DND-41 (cell line): ENCODE measurements at regions not wholly inside any gene's neighbourhood (a gene's known extent, or its start where the extent isn't known, plus 50 kb on each side); places are given as distances from the start of the nearest gene placed in this dataset.

Experiments
- EZH2 ChIP-seq: IDR thresholded peaks from 3 replicates; pipeline ENCODE4 v1.6.1; 2012; ENCODE audit warnings: borderline replicate concordance, low read depth, mild to moderate bottlenecking, moderate library complexity, low read length, inconsistent platforms; ENCODE audit not compliant: severe bottlenecking
- TF ChIP-seq, protein P1 (sequence below): IDR thresholded peaks from 2 replicates; pipeline ENCODE4 v1.5.1; 2012; ENCODE audit warnings: borderline replicate concordance, low read length, moderate library complexity, mild to moderate bottlenecking; ENCODE audit not compliant: poor library complexity, severe bottlenecking; ENCODE audit errors: extremely low read depth

DNA sequence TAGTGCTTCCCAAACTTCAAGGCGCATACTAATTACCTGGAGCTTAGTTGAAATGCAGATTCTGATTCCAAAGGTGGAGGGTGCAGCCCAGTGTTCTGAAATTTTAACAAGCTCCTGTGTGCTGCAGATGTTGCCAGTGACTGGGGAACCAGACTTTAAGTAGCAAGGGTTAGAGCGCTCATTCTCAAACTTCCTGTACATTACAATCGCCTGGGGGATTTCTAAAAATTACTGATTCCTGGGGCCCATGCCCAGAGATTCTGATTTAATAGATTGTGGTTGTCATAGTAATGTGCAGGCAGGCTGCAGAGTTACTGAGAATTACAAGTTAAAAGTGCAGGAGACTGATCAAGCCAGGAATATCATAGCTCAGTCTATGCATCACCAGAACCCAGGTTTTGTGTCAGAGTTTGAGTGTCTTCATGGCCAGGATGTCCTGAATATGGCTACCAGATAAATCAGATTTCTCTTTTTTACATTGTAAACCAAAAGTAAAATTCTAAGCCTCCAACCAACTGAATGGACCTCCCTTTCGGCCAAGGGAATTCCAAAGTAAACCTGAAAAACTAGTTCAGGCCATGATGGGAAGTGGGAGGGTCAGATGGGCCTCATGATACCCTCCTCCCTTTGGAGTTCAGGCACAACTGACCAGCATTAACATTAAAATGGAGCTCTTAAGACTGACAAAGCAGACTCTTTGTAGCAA, 121.6 kb downstream of the ATXN3L start:
- TF ChIP-seq, protein P1, sequence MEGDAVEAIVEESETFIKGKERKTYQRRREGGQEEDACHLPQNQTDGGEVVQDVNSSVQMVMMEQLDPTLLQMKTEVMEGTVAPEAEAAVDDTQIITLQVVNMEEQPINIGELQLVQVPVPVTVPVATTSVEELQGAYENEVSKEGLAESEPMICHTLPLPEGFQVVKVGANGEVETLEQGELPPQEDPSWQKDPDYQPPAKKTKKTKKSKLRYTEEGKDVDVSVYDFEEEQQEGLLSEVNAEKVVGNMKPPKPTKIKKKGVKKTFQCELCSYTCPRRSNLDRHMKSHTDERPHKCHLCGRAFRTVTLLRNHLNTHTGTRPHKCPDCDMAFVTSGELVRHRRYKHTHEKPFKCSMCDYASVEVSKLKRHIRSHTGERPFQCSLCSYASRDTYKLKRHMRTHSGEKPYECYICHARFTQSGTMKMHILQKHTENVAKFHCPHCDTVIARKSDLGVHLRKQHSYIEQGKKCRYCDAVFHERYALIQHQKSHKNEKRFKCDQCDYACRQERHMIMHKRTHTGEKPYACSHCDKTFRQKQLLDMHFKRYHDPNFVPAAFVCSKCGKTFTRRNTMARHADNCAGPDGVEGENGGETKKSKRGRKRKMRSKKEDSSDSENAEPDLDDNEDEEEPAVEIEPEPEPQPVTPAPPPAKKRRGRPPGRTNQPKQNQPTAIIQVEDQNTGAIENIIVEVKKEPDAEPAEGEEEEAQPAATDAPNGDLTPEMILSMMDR, result no peak
- TF ChIP-seq EZH2, result no peak
